ENCODE measurements at regions not wholly inside any gene's neighbourhood (a gene's known extent, or its start where the extent isn't known, plus 50 kb on each side); places are given as distances from the start of the nearest gene placed in this dataset.
A peak's percentile ranks its signal among the peaks of the same experiment; 100 is the strongest.

DNA sequence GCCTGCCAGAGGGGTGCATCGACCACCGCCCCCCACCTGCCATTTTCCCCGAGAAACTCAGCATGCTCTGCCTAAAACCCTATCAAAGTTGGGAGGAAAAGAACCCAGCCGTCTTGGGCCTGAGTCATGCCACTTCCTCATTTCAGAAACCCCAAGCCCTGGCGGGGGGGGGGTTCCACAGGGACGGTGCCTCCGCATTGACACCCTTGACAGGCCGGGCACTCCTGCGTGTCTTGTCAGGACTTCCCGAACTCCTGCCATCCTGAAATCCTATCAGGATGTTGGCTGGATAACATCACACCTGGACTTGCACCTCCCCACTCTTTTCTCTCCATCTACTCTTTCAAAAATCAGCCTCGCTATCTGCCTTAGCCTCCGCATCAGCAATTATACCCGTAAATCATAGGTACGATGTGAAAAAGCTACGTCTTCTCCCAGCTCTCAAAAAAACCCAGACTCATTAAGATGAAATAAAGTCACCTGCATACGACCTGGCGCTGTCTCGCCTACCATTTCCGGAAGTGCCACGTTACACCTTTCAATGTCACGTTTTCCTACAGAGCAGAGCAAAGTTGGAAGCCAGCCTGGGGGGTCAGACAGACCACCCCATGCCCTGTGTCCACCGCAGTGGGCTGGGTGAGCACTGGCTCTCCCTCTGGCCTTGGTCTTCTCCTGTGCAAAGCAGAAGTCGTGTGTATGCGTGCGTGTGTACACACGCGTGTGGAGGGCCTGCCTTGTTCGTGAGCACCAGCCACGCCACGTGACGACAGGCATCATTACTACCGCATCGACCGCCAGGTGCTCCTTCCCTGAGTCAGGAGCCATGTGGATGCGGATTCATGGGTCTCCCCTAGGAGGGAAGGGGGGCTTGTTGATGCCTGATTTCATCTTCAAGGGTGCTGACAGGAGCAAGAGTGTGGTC is 96.7 kb downstream of the RFLNA start:
- peak; percentile 43 for DNase-seq

DNA sequence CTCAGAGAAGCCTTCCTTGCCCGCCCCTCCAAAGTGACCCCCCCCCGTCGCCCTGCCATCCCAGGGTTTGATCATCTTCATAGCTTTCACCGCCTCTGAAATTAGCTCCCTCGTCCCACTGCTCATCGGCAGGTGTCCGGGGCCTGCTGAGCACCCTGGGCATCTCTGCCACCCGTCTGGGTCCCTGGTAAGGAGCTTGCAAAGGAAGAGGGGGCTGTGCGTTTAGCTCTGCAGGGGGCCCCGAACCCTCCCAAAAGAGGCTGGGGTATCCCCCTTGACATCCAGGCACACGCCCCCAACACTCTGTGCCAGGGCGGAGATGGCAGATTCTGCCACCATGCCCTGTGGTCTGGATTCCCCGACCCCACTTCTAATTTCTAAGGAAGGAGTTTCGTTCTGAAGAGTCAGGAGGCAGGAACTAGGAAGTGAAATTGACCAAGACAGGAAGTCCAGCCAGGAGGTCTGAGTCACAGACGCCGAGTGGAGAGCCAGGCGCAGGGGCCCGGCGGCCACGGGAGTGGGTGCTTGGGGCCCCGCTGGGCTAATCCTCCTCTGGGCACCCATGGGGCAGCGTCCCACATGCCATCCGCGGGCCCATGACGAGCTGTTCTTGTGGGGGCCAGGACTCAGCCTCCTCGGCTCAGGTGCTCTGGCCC is 95.7 kb downstream of the RFLNA start:
- peak; percentile 8 for DNase-seq

DNA sequence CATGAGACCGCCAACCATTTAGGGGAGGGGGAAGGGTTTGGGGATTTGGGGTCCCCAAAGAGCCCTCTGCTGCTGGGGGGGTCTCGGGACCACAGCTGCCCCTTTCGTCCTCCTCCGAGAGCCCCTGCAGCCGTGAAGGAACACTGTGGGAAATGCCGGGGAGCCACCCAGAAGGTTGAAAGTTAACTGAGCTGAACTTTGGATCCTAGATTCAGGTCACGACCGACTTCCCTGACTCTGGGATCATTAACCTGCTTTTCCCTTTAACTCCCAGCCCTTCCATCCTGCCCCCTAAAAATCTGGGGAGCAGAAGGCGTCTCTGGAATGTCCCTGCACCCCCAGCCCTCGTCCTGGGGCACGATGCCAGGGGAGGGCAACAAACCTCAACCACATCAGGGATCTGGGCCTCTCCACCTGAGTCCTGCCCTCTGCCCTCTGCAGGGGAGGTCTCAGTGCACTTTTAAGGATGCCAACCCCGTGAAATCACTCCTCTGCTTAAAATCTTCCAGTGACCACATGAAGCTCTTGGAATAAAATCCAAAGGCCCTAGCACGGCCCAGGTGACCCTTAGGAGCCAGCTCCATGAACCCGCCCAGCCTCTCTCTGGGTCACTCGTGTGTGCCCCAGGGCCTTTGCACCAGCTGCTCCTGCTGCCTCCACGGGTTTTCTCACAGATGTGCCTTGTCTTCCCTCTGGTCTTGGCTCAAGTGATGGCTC is 95.0 kb downstream of the RFLNA start:
- no peak for DNase-seq

DNA sequence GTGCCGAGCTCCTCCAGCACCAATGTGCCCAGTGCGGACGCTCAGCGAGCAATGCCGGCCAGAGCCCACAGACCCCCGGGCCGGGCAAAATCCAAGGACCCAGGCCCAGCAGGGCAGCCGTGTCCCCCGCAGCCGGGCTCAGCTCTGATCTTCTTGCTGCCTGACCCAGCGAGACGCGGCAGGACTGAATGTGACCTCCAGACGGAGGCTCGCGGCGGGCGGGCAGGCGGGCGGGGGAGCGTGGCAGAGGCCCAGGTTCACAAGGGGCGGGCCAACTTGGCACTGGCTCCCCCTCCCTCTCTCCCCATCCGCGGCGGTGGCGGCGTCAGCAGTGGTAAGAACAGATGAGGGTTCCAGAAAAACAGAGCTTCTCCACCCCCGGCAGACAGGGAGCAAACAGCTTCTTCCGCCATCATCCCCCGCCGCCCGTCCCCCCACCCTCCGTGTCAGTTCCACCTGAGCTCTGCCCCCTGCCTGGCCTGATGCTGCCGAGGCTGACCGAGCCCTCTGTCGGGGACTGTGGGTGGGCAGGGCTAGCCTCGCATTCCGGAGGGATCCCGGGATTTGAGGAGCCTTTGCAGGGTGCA is 94.3 kb downstream of the RFLNA start:
- peak; percentile 47 for DNase-seq

DNA sequence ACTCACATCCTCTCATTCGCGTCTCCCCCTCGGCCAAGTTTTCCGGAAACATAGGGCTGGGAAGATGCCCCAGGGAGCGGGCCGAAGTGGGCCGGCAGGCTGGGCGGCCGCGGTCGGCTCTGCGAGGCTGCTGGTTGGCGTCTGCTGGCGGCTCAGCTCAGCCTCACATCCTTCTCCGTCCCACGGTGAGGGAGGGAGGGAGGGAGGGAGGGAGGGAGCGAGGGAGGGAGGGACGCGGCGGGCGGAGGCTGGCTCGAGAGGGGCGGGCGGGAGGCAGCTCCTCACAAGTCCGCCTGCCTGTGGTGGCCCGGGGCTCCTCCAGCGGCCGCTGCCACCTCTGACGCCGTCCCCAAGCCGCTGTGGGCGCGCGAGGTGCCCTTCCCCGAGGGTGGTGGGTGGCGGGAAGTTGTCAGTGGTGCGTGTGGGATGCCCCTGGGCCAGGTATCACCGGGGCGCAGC is 93.8 kb downstream of the RFLNA start:
- DNase-seq, result peak; percentile 38

DNA sequence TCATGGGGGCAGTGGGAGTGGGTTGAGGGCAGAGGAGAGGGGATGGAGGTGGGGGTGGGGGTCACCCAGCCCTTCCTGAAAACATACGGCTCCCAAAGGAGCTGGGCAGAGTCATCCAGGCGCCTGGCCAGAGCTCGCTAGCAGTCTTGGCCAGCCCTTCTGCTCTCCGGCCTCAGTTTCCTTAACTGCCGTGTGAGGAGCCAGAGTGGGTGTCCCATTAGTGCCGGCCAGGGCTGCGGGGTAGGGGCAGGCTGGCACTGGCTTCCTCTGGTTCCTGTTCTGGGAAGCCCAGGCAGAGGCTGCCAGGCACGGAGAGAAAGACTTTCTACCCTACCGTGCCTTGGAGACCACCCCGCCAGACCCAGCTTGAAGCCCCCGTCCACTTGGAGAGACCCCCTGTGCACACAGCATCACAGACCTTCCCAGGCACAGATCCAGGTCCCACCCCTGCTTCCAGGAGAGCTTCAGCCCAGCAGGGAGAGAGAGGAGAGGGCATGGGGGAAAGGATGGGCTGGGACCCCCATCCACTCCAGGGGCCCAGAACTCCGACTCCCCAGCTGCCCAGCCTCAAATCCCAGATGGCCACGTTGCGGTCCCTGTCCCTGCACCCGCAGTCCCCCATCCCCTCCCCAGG is 93.3 kb downstream of the RFLNA start:
- no peak for DNase-seq

DNA sequence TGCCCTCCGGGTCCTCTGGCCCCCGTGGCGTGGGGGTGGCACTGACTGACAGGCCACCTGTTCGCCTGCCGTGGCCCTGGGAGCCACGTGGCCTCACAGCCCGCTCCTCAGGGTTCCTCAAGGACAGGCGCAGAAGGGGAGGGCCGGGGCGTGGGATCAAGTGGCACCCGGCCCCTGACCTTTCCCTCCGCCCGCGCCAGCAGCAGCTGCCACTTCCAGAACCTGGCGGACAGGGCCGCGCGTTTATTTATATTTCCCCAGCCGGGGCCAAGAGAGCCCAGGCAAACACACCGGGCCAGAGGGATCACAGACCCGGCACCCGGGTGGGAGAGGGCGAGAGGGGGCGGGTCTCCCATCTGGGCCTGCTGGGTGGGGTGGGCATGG is 92.6 kb downstream of the RFLNA start:
- no peak for DNase-seq

DNA sequence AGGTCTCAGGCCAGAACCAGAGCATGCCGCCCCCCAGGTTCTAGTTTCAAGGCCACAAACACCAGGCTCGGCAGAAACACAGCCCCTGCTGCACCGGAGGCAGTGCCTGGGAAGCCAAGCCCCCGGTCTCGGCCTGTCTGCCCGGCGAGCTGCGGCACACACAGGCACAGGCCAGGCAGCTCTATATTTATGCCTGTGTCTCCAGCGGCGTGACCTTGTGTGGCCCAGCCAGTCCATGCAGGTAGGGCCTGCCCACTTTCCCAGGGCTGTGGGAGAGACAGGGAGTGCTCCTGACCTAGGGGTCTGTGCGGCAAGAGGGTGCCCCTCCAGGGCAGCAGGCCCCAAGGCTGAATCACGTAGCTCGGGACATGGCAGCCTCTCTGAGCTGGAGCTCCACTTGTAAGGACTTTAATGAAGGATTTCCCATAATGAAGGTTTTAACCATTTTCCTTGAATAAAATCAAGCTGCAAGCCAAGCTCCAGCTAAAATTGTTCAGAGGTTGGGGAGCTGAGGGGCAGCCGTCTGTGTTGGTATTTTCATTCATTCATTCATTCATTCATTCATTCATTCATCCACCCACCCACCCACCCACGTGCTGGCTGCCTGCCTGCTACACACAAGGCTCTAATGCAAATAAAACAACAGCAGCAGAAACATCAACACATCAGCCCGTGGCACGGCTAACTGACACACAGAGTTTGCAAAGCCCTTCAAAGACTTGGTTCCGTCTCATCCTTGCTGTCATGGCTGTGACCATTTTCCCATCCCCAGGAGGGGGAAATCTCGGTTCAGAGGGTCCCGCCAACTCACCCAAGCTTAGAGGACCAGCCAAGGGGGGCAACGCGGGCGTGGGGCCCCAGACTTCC is 92.0 kb downstream of the RFLNA start:
- no peak for DNase-seq

DNA sequence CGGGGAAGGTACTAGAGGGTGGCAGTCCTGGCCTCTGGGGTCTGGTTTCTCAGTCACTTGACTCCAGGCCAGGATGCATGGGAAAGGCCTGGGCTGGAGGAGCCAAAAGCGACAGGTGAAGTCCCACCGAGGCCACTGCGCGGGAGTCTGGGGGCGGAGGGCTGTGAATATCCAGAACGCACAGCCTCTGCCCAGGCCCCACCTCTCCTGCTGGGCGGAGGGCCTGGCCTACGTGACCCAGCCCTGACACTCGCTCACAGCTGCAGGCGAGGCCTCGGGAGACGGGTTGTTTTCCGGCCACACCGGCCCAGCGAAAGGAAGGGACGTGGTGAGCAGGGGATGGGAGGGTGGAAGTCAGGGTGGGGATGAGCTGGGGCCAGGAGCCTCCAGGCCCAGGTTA is 91.2 kb downstream of the RFLNA start:
- no peak for DNase-seq

DNA sequence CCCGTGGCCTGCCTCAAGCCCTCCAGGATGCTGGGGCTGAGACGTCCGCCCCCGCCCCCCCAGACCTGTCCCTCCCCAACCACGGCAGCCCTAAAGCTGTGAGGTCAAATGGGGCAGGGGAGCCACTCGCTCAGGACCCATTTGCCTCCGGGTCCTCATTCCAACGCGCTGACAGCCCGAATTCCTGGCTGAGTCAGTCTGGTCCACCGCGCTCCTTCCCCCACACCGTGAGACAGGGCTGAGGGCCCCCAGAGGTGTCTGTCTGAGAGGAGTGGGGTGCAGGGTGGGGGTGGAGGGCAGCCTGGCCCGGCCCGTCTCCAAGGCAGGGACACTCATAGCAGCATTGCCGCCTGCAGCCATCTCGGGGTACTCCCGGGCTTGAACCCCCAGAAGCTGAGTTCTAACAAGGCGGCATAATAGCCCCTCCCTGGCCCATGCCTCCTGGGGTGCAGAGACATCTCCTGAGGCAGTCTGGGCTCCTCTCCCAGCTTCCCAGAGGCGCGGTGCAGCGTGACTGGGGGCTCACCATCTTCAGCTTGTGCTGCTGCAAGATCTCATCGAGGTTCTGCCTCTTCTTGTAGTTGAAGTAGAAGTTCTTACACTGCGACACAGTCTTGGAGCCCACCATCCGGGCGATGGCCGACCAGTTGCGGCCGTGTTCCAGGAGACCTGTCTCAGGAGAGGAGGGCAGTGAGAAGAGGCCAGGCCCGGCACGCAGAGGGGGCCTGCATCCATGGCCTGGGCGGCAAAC is 90.5 kb downstream of the RFLNA start:
- no peak for DNase-seq

DNA sequence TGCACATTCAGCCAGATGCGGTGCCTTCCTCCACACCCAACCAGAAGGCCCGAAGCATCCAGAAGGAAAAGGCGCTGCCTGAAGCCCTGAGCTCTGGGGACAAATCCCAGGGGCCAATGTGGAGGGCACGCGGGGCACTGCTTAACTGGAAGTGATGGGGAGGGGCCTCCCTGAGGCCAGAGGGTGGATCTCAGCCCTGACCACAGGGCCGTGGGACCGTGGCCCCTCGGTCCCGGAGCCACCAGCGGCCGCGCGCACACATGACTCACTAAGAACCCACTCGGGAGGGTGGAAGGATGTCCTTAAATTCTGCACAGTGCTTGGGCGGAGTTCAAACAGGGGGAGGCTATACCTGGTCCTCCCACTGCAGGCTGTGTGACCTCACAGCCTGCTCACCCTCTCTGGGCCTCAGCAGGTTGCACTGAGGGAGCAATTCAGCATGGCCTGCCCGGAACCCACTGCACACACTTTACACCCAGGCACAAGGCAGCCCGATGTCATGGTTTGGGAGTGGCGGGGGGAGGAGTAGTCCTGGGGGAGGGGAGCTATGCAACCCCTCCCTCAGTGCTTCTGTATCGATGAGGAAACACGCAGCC is 89.5 kb downstream of the RFLNA start:
- DNase-seq, result no peak

DNA sequence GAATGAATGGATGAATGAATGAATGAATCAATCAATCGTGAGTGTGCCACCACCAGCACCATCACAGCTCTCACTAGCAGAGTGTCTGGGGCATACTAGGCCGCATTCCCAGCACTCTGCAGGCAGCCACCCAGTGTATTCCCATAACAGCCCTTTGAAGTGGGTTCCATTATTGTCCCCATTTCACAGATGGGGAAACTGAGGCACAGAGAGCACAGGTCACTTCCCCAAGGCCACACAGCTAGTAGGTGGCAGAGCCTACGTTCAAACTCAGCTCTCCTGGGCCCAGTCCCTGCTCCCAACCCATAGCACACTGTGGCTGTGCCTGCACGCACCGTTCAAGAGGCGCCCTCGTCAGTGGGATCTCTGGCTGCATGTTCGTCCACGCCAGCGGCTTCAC is 88.1 kb downstream of the RFLNA start:
- DNase-seq, result no peak

DNA sequence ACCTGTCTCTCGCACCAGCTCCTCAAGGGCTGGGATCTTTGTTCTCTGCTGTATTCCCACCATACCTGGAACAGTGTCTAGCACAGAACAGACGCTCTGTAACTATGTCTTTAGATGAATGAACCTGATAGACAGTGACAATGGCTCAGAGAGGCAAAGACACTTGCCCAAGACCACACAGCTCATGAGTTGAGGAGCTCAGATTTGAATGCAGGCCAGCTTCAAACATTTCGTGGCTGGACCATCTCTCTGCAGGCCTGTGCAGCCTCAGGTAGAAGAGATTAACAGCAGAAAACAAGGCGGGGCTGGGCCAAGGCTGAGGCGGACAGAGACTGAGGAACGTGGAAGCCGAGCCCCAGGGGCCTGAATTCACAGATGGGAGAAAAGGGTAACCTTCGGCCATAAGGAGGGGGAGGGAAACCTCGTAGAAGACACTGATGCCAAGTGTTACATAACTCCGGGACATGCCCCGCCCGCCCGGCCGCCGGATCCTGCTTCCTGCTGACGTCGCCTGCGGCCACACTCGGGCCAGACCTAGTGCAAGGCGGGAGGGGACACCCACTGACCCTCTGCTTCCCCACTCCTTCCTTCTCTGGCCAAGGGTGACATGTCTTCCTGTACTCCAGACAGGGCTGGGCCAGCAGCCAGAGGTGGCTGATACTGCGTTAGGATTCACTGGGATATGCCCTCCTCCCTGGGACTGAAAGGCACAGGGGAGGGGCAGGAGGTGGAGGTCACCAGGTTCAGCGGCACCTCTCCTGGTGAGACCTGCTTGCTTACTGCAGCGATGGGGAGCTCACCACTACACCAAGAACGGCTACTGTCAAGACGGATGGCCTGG is 86.8 kb downstream of the RFLNA start:
- no peak for DNase-seq

DNA sequence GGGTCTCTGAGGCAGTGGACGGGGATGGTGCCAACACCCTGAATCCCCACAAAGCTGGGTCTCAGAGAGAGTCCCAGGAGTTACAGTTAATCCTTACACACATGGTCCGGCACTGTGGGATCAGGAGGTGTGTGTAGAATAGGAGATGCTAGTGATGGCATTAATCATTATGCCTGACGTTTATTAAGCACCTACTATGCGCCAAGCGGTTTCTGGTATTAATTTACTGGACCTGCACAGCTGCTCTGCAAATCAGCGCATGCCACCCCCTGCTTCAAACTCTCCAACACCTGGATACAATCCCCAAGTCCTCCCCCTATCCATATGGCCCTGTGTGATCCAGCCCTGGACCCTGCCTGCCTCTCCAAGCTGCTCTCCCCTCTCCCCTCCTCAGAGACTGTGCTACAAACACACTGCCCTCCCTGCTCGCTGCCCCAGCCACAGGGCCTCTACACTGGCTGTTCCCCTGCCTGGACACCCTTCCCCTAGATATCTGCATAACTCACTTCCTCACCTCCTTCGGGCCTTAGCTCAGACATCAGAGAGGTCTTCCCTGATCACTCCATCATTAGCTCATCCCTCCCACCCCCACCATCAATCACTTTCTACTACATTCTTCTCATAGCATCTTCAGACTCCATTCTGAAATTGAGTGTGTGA is 86.0 kb downstream of the RFLNA start:
- no peak for DNase-seq

DNA sequence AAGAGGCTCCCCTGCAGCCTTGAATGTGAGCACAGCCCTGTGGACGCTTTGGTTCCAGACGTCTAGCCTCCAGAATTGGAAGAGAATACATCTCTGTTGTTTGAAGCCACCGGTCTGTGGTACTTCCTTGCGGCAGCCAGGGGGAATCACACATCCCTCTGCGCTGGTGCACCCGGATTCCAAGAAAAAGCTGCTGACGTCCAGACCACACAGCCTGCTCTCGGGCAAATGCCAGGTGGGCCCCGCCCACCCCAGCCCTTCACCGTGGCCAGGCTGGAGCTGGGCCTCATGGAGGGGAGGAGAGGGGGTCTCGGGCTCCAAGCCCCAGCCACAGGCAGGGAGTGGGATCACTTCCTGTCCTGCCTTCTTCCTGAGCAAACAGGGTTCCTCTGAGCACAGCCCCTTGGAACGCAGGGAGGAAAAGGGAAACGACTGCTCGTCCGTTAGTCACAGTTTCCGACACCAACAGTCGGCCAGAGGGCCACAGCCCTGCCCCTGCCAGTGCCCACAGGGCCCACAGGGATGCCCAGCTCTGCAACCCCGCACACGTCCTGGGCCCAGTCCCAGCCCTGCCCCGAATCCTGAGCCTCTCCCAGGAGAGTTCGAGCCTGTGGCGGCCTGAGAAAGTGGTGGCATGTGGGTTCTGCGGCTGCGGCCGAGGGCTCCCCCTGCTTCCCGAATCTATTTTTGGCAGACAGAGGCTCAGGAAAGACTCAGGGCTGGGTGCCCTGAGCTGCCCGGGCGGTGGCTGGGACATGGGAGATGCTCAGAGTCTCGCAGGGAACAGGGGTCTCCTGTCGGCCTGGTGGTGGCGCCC is 85.3 kb downstream of the RFLNA start:
- no peak for DNase-seq

DNA sequence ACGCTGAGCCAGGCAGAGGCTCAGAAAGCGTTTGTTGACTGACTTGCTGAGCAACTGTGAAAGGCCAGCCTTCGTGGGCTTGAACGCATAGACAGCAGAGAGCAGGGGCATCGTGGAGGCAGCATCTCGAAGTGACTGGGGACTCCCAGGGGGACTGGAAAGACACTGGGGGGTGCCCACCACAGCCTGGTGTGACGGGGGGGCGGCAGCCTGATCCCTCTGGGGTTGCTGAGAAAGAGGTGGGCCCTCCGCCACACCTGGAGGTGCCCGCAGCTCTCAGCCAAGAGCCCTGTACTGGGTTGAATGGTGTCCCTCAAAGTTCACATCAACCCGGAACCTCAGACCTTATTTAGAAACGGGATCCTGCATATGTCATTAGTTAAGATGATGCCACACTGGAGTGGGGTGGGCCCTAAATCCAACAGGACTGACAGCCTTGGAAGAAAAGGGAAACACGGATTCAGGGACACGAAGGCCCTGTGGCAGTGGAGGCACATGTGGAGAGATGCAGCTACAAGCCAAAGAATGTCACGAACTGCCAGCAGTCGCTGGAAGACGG is 84.6 kb downstream of the RFLNA start:
- no peak for DNase-seq

DNA sequence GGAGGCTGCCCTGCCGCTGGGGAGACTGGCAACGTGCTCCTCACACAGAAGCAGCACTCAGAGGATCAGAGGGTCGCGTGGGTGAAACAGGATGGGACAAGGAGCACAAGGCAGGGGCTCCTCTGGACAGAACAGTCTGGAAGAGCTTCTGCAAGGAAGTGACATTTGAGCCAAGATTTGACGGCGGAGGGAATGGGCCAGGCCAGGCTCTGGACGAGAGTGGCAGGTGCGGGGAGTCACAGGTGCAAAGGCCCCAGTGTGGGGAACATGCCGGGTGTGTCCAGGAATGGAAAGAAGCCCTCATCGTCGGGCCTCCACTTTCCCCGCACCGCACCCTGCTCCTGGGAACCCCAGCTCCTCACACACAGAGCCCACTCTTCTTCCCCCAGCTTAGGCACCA is 84.0 kb downstream of the RFLNA start:
- DNase-seq, result no peak

DNA sequence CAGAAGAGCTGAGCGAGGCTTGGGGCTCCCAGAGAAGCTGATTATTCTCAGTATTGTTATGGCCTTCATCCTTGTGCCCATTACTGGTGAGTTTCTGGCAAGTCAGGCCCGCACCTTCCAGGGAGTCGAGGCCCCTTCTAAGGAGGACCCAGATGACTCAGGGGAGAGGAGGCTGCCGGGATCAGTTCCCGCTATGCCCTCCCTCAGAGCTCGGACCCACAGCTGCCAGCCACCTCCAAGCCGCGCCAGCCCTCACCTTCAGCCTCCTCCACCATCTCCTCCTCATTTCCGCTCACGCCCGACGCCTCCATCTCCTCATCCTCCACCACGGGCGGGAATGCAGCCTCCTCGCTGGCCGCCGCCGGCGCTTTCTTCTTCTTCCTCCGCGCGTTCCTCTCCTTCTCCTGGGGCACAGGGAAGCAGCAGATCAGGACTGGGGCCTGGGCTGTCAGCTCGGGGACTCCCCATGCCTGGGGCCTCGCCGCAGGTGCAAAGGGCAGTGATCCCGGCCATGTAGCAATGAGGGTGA is 83.2 kb downstream of the RFLNA start:
- no peak for DNase-seq
